ENCODE measurements at regions not wholly inside any gene's neighbourhood (a gene's known extent, or its start where the extent isn't known, plus 50 kb on each side); places are given as distances from the start of the nearest gene placed in this dataset.
"Not testable (repeated sequence)": the region's sequence is repeated elsewhere in the genome, so short reads cannot be mapped to it uniquely, and the experiment has no call there.

- Histone ChIP-seq H3K4me1 (ENCODE audit: low read length) (no peaks in the 10 kb centered on the region), H3K9ac (ENCODE audit: low read length) (no peak overlapping the region), H3K4me3 (ENCODE audit: low read length) (no peak overlapping the region), H3F3A (ENCODE audit: insufficient read depth, low read length) (no peaks in the 10 kb centered on the region), H3K9me3 (replicated peaks; ENCODE audit: insufficient read depth, low read length) (no peaks in the 10 kb centered on the region), H3K9me2 (replicated peaks; ENCODE audit: insufficient read depth, low read length) (no peaks in the 10 kb centered on the region), H2AFZ (ENCODE audit: low read length) (no peak overlapping the region), H3K79me2 (ENCODE audit: low read length) (no peaks in the 10 kb centered on the region), H3K4me2 (ENCODE audit: low read depth, low read length) (no peak overlapping the region), H3K27me3 (replicated peaks; ENCODE audit: insufficient read depth, low read length) (no peaks in the 10 kb centered on the region), H3K27ac (ENCODE audit: low read length) (no peak overlapping the region), H3K36me3 (replicated peaks; ENCODE audit: insufficient read depth, low read length) (no peaks in the 10 kb centered on the region), H4K20me1 (ENCODE audit: insufficient read depth, low read length) (no peaks in the 10 kb centered on the region)
- TF ChIP-seq EZH2 (optimal IDR thresholded peaks at IDR 0.05; ENCODE audit: low read depth, low read length) (no peak), EZH2phosphoT487 (IDR thresholded peaks at IDR 0.05; ENCODE audit: low read length) (no peak)
- TF ChIP-seq, protein P1, sequence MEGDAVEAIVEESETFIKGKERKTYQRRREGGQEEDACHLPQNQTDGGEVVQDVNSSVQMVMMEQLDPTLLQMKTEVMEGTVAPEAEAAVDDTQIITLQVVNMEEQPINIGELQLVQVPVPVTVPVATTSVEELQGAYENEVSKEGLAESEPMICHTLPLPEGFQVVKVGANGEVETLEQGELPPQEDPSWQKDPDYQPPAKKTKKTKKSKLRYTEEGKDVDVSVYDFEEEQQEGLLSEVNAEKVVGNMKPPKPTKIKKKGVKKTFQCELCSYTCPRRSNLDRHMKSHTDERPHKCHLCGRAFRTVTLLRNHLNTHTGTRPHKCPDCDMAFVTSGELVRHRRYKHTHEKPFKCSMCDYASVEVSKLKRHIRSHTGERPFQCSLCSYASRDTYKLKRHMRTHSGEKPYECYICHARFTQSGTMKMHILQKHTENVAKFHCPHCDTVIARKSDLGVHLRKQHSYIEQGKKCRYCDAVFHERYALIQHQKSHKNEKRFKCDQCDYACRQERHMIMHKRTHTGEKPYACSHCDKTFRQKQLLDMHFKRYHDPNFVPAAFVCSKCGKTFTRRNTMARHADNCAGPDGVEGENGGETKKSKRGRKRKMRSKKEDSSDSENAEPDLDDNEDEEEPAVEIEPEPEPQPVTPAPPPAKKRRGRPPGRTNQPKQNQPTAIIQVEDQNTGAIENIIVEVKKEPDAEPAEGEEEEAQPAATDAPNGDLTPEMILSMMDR (IDR thresholded peaks at IDR 0.05; ENCODE audit: low read length): no peak
- DNase-seq: no peak
Observed at GRCh38 chr2:210998334-210998733, 441.9 kb downstream of the CPS1 start.

DNA sequence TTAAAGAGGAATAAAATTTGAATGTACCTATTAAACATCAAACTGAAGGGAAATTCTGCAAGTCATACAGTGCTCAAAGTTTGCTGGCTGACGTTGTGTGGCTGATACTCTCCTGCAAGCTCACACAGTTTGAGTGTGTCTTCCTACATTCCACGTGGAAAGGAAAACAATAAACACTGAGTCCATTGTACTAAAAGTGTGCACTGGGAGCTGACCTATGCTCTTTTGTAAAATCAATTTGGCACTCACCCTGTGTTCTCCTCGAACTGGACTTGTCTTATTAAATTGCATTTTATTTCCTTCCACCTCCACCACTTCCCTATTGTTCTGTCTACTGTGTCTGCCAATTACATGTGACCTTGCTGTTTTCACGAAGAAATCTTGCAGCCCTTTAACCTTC is 458.0 kb downstream of the CPS1 start:
- H3K9me3 ChIP-seq (replicated peaks; ENCODE audit: insufficient read depth, low read length): no peaks in the 10 kb centered on the region
- H3K9me2 ChIP-seq (replicated peaks; ENCODE audit: insufficient read depth, low read length): no peaks in the 10 kb centered on the region
- no peak for DNase-seq

DNA sequence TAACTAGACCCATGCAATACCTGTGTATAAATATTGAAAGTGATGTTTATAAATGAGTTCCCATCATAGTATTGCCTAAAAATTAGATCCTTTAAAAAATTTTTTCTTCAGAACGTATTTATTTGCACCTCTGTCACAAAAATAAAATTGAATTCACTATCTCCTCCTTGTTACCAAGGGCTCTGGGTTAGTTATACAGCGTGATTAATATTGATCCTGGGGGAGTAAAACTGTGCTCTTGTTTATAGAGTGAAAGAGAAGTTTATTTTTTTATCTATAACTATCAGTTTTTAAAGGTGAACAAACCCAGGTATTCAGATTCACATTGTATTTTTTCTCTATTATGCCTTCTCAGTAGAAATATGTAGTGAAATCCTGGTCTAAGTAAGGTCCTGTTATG is 458.5 kb downstream of the CPS1 start:
- H3K4me1 ChIP-seq (ENCODE audit: low read length): no peaks in the 10 kb centered on the region
- no peak overlapping the region for H2AFZ ChIP-seq (ENCODE audit: low read length)
- H3K4me2 ChIP-seq (ENCODE audit: low read depth, low read length): no peak overlapping the region
- no peak overlapping the region for H3K27ac ChIP-seq (ENCODE audit: low read length)
- H3K36me3 ChIP-seq (replicated peaks; ENCODE audit: insufficient read depth, low read length): no peaks in the 10 kb centered on the region
- no peaks in the 10 kb centered on the region for H3K27me3 ChIP-seq (replicated peaks; ENCODE audit: insufficient read depth, low read length)
- no peak for DNase-seq
- no peaks in the 10 kb centered on the region for H4K20me1 ChIP-seq (ENCODE audit: insufficient read depth, low read length)
- H3K4me3 ChIP-seq (ENCODE audit: low read length): no peak overlapping the region
- TF ChIP-seq EZH2 (optimal IDR thresholded peaks at IDR 0.05; ENCODE audit: low read depth, low read length): no peak
- no peak overlapping the region for H3K9ac ChIP-seq (ENCODE audit: low read length)
- H3F3A ChIP-seq (ENCODE audit: insufficient read depth, low read length): no peaks in the 10 kb centered on the region
- H3K9me3 ChIP-seq (replicated peaks; ENCODE audit: insufficient read depth, low read length): no peaks in the 10 kb centered on the region
- no peaks in the 10 kb centered on the region for H3K79me2 ChIP-seq (ENCODE audit: low read length)
- no peaks in the 10 kb centered on the region for H3K9me2 ChIP-seq (replicated peaks; ENCODE audit: insufficient read depth, low read length)

More for the DNA sequence above, 458.0 kb downstream of the CPS1 start:
- H3K4me1 ChIP-seq (ENCODE audit: low read length): no peaks in the 10 kb centered on the region
- H3F3A ChIP-seq (ENCODE audit: insufficient read depth, low read length): no peaks in the 10 kb centered on the region
- no peak overlapping the region for H3K27ac ChIP-seq (ENCODE audit: low read length)
- H3K27me3 ChIP-seq (replicated peaks; ENCODE audit: insufficient read depth, low read length): no peaks in the 10 kb centered on the region
- H3K4me2 ChIP-seq (ENCODE audit: low read depth, low read length): no peak overlapping the region
- H3K4me3 ChIP-seq (ENCODE audit: low read length): no peak overlapping the region
- TF ChIP-seq, protein P1 (IDR thresholded peaks at IDR 0.05; ENCODE audit: low read length): no peak
- TF ChIP-seq EZH2 (optimal IDR thresholded peaks at IDR 0.05; ENCODE audit: low read depth, low read length) (no peak), EZH2phosphoT487 (IDR thresholded peaks at IDR 0.05; ENCODE audit: low read length) (no peak)
- no peaks in the 10 kb centered on the region for H4K20me1 ChIP-seq (ENCODE audit: insufficient read depth, low read length)
- no peak overlapping the region for H2AFZ ChIP-seq (ENCODE audit: low read length)
- H3K9ac ChIP-seq (ENCODE audit: low read length): no peak overlapping the region
- H3K36me3 ChIP-seq (replicated peaks; ENCODE audit: insufficient read depth, low read length): no peaks in the 10 kb centered on the region
- no peaks in the 10 kb centered on the region for H3K79me2 ChIP-seq (ENCODE audit: low read length)

- H3K27ac ChIP-seq (ENCODE audit: low read length); H3K27me3 ChIP-seq (replicated peaks; ENCODE audit: insufficient read depth, low read length); DNase-seq; H3K4me2 ChIP-seq (ENCODE audit: low read depth, low read length); H4K20me1 ChIP-seq (ENCODE audit: insufficient read depth, low read length); H3K79me2 ChIP-seq (ENCODE audit: low read length); H3K9me3 ChIP-seq (replicated peaks; ENCODE audit: insufficient read depth, low read length); H3F3A ChIP-seq (ENCODE audit: insufficient read depth, low read length); H3K36me3 ChIP-seq (replicated peaks; ENCODE audit: insufficient read depth, low read length); H3K4me1 ChIP-seq (ENCODE audit: low read length); H3K9ac ChIP-seq (ENCODE audit: low read length); H3K9me2 ChIP-seq (replicated peaks; ENCODE audit: insufficient read depth, low read length); H2AFZ ChIP-seq (ENCODE audit: low read length); H3K4me3 ChIP-seq (ENCODE audit: low read length): not testable (repeated sequence)
Observed at GRCh38 chr2:211025089-211025488, 468.7 kb downstream of the CPS1 start.
